B cell (primary cell): ENCODE measurements at regions not wholly inside any gene's neighbourhood (a gene's known extent, or its start where the extent isn't known, plus 50 kb on each side); places are given as distances from the start of the nearest gene placed in this dataset.

Experiments used
- CTCF ChIP-seq: fragments of 200-600 bp; IDR thresholded peaks from one replicate; pipeline ENCODE4 v1.8.0; 2022; ENCODE audit warnings: antibody characterized with exemption, mild to moderate bottlenecking
- EZH2 ChIP-seq: IDR thresholded peaks from 2 replicates; pipeline ENCODE4 v1.6.1; 2012; ENCODE audit warnings: borderline replicate concordance, low read depth, mild to moderate bottlenecking, moderate library complexity, low read length; ENCODE audit not compliant: insufficient read depth, poor library complexity, severe bottlenecking

- TF ChIP-seq CTCF (no peak), EZH2 (no peak)
These were observed 114.4 kb downstream of the SEC61B start for GRCh38 chr9:99336531-99336930.
